ENCODE measurements at regions not wholly inside any gene's neighbourhood (a gene's known extent, or its start where the extent isn't known, plus 50 kb on each side); places are given as distances from the start of the nearest gene placed in this dataset.

DNA sequence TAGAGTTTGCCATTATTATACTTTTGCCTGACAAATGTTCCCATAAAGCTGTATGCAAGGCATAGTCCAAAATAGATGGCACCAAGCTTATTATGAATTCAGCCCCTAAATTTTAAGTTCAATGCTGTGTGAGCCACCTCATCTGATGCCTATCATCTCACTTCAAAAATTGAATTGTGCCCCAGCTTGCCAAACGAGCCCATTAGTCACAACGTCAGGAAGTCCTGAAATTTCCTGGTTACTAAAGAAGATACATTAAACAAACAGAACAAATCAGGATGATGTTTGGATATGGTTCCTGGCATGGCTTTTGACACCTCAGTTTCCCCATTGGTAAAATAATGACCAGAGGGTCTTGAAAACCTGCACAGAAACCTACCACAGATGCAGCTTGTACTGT lies 147.5 kb upstream of the SOX21 start:
- no peak overlapping the region for H3K27ac ChIP-seq (ENCODE audit: extremely low read depth, low read depth, low read length)
- TF ChIP-seq RBAK (tag by site-specific recombination; IDR thresholded peaks at IDR 0.05), result no peak
- no peak for TF ChIP-seq ZNF223 (tag by site-specific recombination; IDR thresholded peaks at IDR 0.05)
- TF ChIP-seq ZNF37A (tag by site-specific recombination; IDR thresholded peaks at IDR 0.05), result no peak
- TF ChIP-seq ZNF433 (tag by site-specific recombination; IDR thresholded peaks at IDR 0.05; ENCODE audit: low read depth), result no peak
- TF ChIP-seq FEZF1 (tag by site-specific recombination; IDR thresholded peaks at IDR 0.05), result no peak
- no peak for TF ChIP-seq ZNF2 (tag by site-specific recombination; IDR thresholded peaks at IDR 0.05)
- TF ChIP-seq ZNF513 (tag by site-specific recombination; IDR thresholded peaks at IDR 0.05), result no peak
- TF ChIP-seq ZNF140 (tag by site-specific recombination; IDR thresholded peaks at IDR 0.05), result no peak
- TF ChIP-seq SCRT2 (tag by site-specific recombination; IDR thresholded peaks at IDR 0.05), result no peak
- no peak for TF ChIP-seq KLF7 (tag by site-specific recombination; IDR thresholded peaks at IDR 0.05; ENCODE audit: borderline replicate concordance)
- no peak for TF ChIP-seq HOXD13 (CRISPR knock-in tag; IDR thresholded peaks at IDR 0.05; ENCODE audit: borderline replicate concordance)
- TF ChIP-seq GFI1B (tag by site-specific recombination; IDR thresholded peaks at IDR 0.05), result no peak
- TF ChIP-seq, protein P1, sequence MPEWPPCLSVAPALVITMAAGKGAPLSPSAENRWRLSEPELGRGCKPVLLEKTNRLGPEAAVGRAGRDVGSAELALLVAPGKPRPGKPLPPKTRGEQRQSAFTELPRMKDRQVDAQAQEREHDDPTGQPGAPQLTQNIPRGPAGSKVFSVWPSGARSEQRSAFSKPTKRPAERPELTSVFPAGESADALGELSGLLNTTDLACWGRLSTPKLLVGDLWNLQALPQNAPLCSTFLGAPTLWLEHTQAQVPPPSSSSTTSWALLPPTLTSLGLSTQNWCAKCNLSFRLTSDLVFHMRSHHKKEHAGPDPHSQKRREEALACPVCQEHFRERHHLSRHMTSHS (tag by site-specific recombination; IDR thresholded peaks at IDR 0.05), result no peak
- no peak for TF ChIP-seq ZNF654 (tag by site-specific recombination; IDR thresholded peaks at IDR 0.05; ENCODE audit: low read depth)
- TF ChIP-seq, protein P2, sequence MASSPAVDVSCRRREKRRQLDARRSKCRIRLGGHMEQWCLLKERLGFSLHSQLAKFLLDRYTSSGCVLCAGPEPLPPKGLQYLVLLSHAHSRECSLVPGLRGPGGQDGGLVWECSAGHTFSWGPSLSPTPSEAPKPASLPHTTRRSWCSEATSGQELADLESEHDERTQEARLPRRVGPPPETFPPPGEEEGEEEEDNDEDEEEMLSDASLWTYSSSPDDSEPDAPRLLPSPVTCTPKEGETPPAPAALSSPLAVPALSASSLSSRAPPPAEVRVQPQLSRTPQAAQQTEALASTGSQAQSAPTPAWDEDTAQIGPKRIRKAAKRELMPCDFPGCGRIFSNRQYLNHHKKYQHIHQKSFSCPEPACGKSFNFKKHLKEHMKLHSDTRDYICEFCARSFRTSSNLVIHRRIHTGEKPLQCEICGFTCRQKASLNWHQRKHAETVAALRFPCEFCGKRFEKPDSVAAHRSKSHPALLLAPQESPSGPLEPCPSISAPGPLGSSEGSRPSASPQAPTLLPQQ (tag by site-specific recombination; IDR thresholded peaks at IDR 0.05), result no peak
- TF ChIP-seq, protein P3, sequence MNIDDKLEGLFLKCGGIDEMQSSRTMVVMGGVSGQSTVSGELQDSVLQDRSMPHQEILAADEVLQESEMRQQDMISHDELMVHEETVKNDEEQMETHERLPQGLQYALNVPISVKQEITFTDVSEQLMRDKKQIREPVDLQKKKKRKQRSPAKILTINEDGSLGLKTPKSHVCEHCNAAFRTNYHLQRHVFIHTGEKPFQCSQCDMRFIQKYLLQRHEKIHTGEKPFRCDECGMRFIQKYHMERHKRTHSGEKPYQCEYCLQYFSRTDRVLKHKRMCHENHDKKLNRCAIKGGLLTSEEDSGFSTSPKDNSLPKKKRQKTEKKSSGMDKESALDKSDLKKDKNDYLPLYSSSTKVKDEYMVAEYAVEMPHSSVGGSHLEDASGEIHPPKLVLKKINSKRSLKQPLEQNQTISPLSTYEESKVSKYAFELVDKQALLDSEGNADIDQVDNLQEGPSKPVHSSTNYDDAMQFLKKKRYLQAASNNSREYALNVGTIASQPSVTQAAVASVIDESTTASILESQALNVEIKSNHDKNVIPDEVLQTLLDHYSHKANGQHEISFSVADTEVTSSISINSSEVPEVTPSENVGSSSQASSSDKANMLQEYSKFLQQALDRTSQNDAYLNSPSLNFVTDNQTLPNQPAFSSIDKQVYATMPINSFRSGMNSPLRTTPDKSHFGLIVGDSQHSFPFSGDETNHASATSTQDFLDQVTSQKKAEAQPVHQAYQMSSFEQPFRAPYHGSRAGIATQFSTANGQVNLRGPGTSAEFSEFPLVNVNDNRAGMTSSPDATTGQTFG (tag by site-specific recombination; IDR thresholded peaks at IDR 0.05; ENCODE audit: borderline replicate concordance), result no peak
- no peak for TF ChIP-seq SALL2 (tag by site-specific recombination; IDR thresholded peaks at IDR 0.05; ENCODE audit: borderline replicate concordance)
- TF ChIP-seq, protein P4, sequence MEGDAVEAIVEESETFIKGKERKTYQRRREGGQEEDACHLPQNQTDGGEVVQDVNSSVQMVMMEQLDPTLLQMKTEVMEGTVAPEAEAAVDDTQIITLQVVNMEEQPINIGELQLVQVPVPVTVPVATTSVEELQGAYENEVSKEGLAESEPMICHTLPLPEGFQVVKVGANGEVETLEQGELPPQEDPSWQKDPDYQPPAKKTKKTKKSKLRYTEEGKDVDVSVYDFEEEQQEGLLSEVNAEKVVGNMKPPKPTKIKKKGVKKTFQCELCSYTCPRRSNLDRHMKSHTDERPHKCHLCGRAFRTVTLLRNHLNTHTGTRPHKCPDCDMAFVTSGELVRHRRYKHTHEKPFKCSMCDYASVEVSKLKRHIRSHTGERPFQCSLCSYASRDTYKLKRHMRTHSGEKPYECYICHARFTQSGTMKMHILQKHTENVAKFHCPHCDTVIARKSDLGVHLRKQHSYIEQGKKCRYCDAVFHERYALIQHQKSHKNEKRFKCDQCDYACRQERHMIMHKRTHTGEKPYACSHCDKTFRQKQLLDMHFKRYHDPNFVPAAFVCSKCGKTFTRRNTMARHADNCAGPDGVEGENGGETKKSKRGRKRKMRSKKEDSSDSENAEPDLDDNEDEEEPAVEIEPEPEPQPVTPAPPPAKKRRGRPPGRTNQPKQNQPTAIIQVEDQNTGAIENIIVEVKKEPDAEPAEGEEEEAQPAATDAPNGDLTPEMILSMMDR (tag by site-specific recombination; IDR thresholded peaks at IDR 0.05), result no peak
- TF ChIP-seq, protein P5, sequence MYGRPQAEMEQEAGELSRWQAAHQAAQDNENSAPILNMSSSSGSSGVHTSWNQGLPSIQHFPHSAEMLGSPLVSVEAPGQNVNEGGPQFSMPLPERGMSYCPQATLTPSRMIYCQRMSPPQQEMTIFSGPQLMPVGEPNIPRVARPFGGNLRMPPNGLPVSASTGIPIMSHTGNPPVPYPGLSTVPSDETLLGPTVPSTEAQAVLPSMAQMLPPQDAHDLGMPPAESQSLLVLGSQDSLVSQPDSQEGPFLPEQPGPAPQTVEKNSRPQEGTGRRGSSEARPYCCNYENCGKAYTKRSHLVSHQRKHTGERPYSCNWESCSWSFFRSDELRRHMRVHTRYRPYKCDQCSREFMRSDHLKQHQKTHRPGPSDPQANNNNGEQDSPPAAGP (tag by site-specific recombination; IDR thresholded peaks at IDR 0.05), result no peak
- POLR2A ChIA-PET, result no interaction called here
- no peaks in the 10 kb centered on the region for H3K36me3 ChIP-seq (ENCODE audit: control insufficient read depth in 2 of 2, insufficient read depth in 1 of 2, low read length in 2 of 2)
- H3K4me3 ChIP-seq (ENCODE audit: low read depth, low read length), result no peak overlapping the region
- H3K4me1 ChIP-seq (ENCODE audit: control insufficient read depth, insufficient read depth, low read length), result no peaks in the 10 kb centered on the region
- CTCF ChIA-PET, result no interaction called here
- H3K9me3 ChIP-seq (ENCODE audit: control insufficient read depth, insufficient read depth, low read depth, low read length), result no peaks in the 10 kb centered on the region

Measured in HEK293 (cell line).